Gastrocnemius medialis (tissue), 4 donors: ENCODE measurements at regions not wholly inside any gene's neighbourhood (a gene's known extent, or its start where the extent isn't known, plus 50 kb on each side); places are given as distances from the start of the nearest gene placed in this dataset.

Experiments used
- CTCF ChIP-seq, 5 experiments: fragments of 450-650 bp in 3 of 5; fragments of 200-600 bp in 2 of 5; sonication (generic) in 2 of 5; IDR thresholded peaks in 4 of 5; conservative IDR thresholded peaks in 1 of 5; 1 replicate in 4 of 5; 2 replicates in 1 of 5; pipeline ENCODE4 v1.5.1; 2016 to 2019; ENCODE audit warnings: antibody characterized with exemption in 5 of 5, mild to moderate bottlenecking in 3 of 5, moderate library complexity in 3 of 5
- POLR2A ChIP-seq, 2 donors: fragments of 450-650 bp; IDR thresholded peaks; one replicate each; pipeline ENCODE4 v1.6.1; 2017; ENCODE audit warnings: antibody characterized with exemption in 2 of 2, mild to moderate bottlenecking in 2 of 2, moderate library complexity in 2 of 2

DNA sequence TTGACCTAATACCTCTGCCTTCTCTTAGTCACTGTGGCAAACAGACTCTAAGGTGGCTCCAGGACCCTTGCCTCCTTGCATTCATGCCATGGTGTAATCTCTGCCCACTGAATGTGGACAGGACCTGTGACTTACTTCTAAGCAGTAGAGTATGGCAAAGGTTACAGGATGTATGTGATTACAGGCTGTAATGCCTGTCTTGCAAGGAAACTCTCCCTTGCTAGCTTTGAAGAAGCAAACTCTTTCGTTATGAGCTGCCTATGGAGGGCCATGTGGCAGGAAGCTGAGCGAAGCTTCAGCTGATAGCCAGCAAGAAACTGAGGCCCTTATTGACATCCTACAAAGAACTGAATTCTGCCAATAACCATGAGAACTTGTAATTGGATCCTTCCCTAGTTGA is 103.3 kb upstream of the HMHB1 start:
- TF ChIP-seq CTCF (IDR thresholded peaks at IDR 0.05 in 4 of 5, conservative IDR thresholded peaks at IDR 0.05 in 1 of 5), result no peak
- no peak for TF ChIP-seq POLR2A (IDR thresholded peaks at IDR 0.05)
